ENCODE measurements at regions not wholly inside any gene's neighbourhood (a gene's known extent, or its start where the extent isn't known, plus 50 kb on each side); places are given as distances from the start of the nearest gene placed in this dataset.

- no peak for DNase-seq (ENCODE audit: low spot score)
These were observed 265.2 kb upstream of the PPP2R2D start for GRCh38 chr10:131635564-131636015.

- no peak for DNase-seq (ENCODE audit: low spot score)
These were observed 264.7 kb upstream of the PPP2R2D start for GRCh38 chr10:131636116-131636515.

- no peak for DNase-seq (ENCODE audit: low spot score)
These were observed 263.7 kb upstream of the PPP2R2D start for GRCh38 chr10:131636841-131637724.

- no peak for DNase-seq (ENCODE audit: low spot score)
These were observed 262.5 kb upstream of the PPP2R2D start for GRCh38 chr10:131638049-131638879.

- no peak for DNase-seq (ENCODE audit: low spot score)
These were observed 261.9 kb upstream of the PPP2R2D start for GRCh38 chr10:131638880-131639278.

- no peak for DNase-seq (ENCODE audit: low spot score)
These were observed 260.7 kb upstream of the PPP2R2D start for GRCh38 chr10:131640045-131640644.

GRCh38 chr10:131641231-131641630, 259.6 kb upstream of the PPP2R2D start:
- peak; percentile 14 for DNase-seq (ENCODE audit: low spot score)

- no peak for DNase-seq (ENCODE audit: low spot score)
These were observed 258.9 kb upstream of the PPP2R2D start for GRCh38 chr10:131641898-131642297.

- no peak for DNase-seq (ENCODE audit: low spot score)
These were observed 257.8 kb upstream of the PPP2R2D start for GRCh38 chr10:131642966-131643365.

- no peak for DNase-seq (ENCODE audit: low spot score)
These were observed 256.5 kb upstream of the PPP2R2D start for GRCh38 chr10:131644289-131644688.

GRCh38 chr10:131644864-131645658, 255.7 kb upstream of the PPP2R2D start:
- no peak for DNase-seq (ENCODE audit: low spot score)

- no peak for DNase-seq (ENCODE audit: low spot score)
These were observed 255.1 kb upstream of the PPP2R2D start for GRCh38 chr10:131645756-131646155.

- no peak for DNase-seq (ENCODE audit: low spot score)
These were observed 254.0 kb upstream of the PPP2R2D start for GRCh38 chr10:131646551-131647525.

GRCh38 chr10:131647789-131648188, 253.0 kb upstream of the PPP2R2D start:
- no peak for DNase-seq (ENCODE audit: low spot score)

- no peak for DNase-seq (ENCODE audit: low spot score)
These were observed 252.3 kb upstream of the PPP2R2D start for GRCh38 chr10:131648386-131649020.

GRCh38 chr10:131649617-131650016, 251.2 kb upstream of the PPP2R2D start:
- DNase-seq (ENCODE audit: low spot score) = no peak

- no peak for DNase-seq (ENCODE audit: low spot score)
These were observed 250.6 kb upstream of the PPP2R2D start for GRCh38 chr10:131650169-131650705.

- no peak for DNase-seq (ENCODE audit: low spot score)
These were observed 249.8 kb upstream of the PPP2R2D start for GRCh38 chr10:131650771-131651673.

All from NAMALWA (cell line).